Stimulated activated CD4-positive, alpha-beta T cell treated with anti-CD3 and anti-CD28 coated beads, Interleukin-12 subunit alpha, Interleukin-12 subunit beta, amount 100 ng/mL, for 48 hours (primary cell): ENCODE measurements at regions not wholly inside any gene's neighbourhood (a gene's known extent, or its start where the extent isn't known, plus 50 kb on each side); places are given as distances from the start of the nearest gene placed in this dataset.

Experiments
- DNase-seq, 3 donors: peaks; one replicate each; pipeline ENCODE4 v3.0.0-alpha.2; 2020; ENCODE audit warnings: low read depth in 2 of 3, low spot score in 1 of 3

- no peak for DNase-seq
These were observed 476.5 kb downstream of the GPAM start for GRCh38 chr10:111707076-111707475.

- DNase-seq = no peak
These were observed 474.0 kb downstream of the GPAM start for GRCh38 chr10:111709603-111710002.

GRCh38 chr10:111716032-111716431 lies 467.5 kb downstream of the GPAM start:
- no peak for DNase-seq

- no peak for DNase-seq
These were observed 459.4 kb downstream of the GPAM start for GRCh38 chr10:111724121-111724520.

- DNase-seq = no peak
These were observed 458.5 kb downstream of the GPAM start for GRCh38 chr10:111725050-111725449.

- DNase-seq = no peak
These were observed 451.3 kb downstream of the GPAM start for GRCh38 chr10:111732166-111732785.

GRCh38 chr10:111739125-111739873 lies 444.3 kb downstream of the GPAM start:
- no peak for DNase-seq

- DNase-seq = no peak
These were observed 443.8 kb downstream of the GPAM start for GRCh38 chr10:111739874-111740139.

GRCh38 chr10:111745982-111746381 lies 437.6 kb downstream of the GPAM start:
- DNase-seq = no peak

GRCh38 chr10:111747751-111748150 lies 435.8 kb downstream of the GPAM start:
- DNase-seq = no peak

- DNase-seq = no peak
These were observed 435.4 kb downstream of the GPAM start for GRCh38 chr10:111748184-111748583.

- DNase-seq = no peak
These were observed 433.3 kb downstream of the GPAM start for GRCh38 chr10:111750165-111750849.

GRCh38 chr10:111756217-111757061 lies 427.1 kb downstream of the GPAM start:
- DNase-seq = peak in 1 of 3 donors; percentile 0

- DNase-seq = no peak
These were observed 425.0 kb downstream of the GPAM start for GRCh38 chr10:111758593-111758992.

GRCh38 chr10:111762114-111762513 lies 421.5 kb downstream of the GPAM start:
- DNase-seq = no peak

- no peak for DNase-seq
These were observed 418.3 kb downstream of the GPAM start for GRCh38 chr10:111765216-111765615.

GRCh38 chr10:111766464-111766863 lies 417.1 kb downstream of the GPAM start:
- no peak for DNase-seq

GRCh38 chr10:111767661-111768060 lies 415.9 kb downstream of the GPAM start:
- DNase-seq = no peak

- no peak for DNase-seq
These were observed 409.6 kb downstream of the GPAM start for GRCh38 chr10:111773950-111774349.

GRCh38 chr10:111774486-111774885 lies 409.1 kb downstream of the GPAM start:
- DNase-seq = no peak

GRCh38 chr10:111784436-111784835 lies 399.1 kb downstream of the GPAM start:
- no peak for DNase-seq
